ENCODE measurements at regions not wholly inside any gene's neighbourhood (a gene's known extent, or its start where the extent isn't known, plus 50 kb on each side); places are given as distances from the start of the nearest gene placed in this dataset.

DNA sequence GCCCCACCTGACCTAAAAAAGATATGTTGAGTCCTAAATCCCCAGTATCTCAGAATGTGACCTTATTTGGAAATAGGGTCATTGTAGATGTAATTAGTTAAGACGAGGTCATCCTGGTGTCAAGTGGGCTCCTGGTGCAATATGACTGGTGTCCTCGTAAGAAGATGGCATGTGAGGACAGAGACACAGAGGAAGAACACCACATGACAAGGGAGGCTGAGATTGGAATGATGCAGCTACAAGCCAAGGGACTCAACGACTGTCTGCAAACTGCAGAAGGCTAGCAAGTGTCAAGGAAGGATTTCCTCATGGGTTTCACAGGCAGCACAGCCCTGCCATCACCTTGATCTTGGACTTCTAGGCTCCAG is 100.4 kb upstream of the DAP start:
- no peak for TF ChIP-seq POLR2A (IDR thresholded peaks at IDR 0.05)
- TF ChIP-seq, protein P1, sequence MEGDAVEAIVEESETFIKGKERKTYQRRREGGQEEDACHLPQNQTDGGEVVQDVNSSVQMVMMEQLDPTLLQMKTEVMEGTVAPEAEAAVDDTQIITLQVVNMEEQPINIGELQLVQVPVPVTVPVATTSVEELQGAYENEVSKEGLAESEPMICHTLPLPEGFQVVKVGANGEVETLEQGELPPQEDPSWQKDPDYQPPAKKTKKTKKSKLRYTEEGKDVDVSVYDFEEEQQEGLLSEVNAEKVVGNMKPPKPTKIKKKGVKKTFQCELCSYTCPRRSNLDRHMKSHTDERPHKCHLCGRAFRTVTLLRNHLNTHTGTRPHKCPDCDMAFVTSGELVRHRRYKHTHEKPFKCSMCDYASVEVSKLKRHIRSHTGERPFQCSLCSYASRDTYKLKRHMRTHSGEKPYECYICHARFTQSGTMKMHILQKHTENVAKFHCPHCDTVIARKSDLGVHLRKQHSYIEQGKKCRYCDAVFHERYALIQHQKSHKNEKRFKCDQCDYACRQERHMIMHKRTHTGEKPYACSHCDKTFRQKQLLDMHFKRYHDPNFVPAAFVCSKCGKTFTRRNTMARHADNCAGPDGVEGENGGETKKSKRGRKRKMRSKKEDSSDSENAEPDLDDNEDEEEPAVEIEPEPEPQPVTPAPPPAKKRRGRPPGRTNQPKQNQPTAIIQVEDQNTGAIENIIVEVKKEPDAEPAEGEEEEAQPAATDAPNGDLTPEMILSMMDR (IDR thresholded peaks at IDR 0.05): no peak
- 79 to 93% methylated on average over 3 of the region's 3 CpGs for WGBS, 2 donors
- Histone ChIP-seq H3K9me3 (no peaks in the 10 kb centered on the region), H3K36me3 (ENCODE audit: low read depth, missing control alignments) (no peaks in the 10 kb centered on the region), H3K27ac (no peak overlapping the region), H3K4me1 (peaks cover 5% of the 10 kb centered on the region), H3K27me3 (no peaks in the 10 kb centered on the region), H3K4me3 (no peak overlapping the region)
- intact Hi-C loops (cut with DNase I; ENCODE audit: low total_unique reads): no loop called here
- no peak for DNase-seq

DNA sequence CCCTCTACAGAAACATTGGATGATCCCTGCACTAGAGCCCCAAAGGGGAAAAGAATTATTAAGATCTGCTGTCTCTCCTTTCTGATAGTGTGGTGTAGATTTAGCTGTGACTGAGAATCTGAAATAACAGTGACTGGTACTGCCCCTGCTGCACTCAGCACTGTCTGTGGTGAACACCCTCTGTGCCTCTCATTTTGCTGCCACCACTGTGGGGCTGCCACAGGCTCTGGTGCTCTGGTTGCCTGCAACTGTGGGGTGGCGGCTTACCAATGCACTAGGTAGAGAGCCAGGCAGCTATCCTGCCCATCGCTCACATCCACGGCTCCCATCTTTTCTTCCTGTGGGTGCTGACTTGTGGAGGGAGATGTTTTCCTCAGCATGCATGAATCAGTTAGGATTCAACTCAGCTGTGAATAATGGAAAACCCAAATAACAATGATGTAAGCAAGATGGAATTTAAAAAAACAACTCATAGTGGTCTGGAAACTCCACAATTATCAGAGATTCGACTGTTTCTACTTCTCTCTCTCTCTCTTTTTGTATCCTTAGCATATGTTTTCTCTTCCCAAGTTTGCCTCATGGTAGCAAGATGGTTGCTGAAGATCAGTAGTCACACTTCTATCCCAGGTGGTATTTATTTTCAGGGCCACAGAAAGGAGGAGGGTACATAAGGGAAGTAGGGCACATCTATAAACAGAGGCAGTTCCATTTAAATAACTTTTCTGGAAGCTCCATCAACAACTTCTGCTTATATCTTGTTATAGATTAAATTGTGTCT is 99.8 kb upstream of the DAP start:
- intact Hi-C loops (cut with DNase I; ENCODE audit: low total_unique reads): no loop called here
- H3K9me3 ChIP-seq: no peaks in the 10 kb centered on the region
- no peaks in the 10 kb centered on the region for H3K36me3 ChIP-seq (ENCODE audit: low read depth, missing control alignments)
- H3K27ac ChIP-seq: no peak overlapping the region
- H3K4me3 ChIP-seq: no peak overlapping the region
- 85 to 87% methylated on average over 4 of the region's 4 CpGs for WGBS, 2 donors
- no peaks in the 10 kb centered on the region for H3K27me3 ChIP-seq
- TF ChIP-seq POLR2A (IDR thresholded peaks at IDR 0.05): no peak
- TF ChIP-seq, protein P1 (IDR thresholded peaks at IDR 0.05): no peak
- peaks cover 5% of the 10 kb centered on the region for H3K4me1 ChIP-seq
- DNase-seq: no peak

GRCh38 chr5:10860196-10860543 is 99.1 kb upstream of the DAP start:
- no peak overlapping the region for H3K4me3 ChIP-seq
- H3K4me1 ChIP-seq: peaks cover 5% of the 10 kb centered on the region
- no peaks in the 10 kb centered on the region for H3K9me3 ChIP-seq
- H3K36me3 ChIP-seq (ENCODE audit: low read depth, missing control alignments): no peaks in the 10 kb centered on the region
- WGBS, 2 donors: 67 to 78% methylated on average over 9 of the region's 9 CpGs
- H3K27ac ChIP-seq: no peak overlapping the region
- H3K27me3 ChIP-seq: no peaks in the 10 kb centered on the region
- no peak for TF ChIP-seq POLR2A (IDR thresholded peaks at IDR 0.05)
- TF ChIP-seq, protein P1 (IDR thresholded peaks at IDR 0.05): no peak
- intact Hi-C loops (cut with DNase I; ENCODE audit: low total_unique reads): no loop called here
- DNase-seq: no peak

DNA sequence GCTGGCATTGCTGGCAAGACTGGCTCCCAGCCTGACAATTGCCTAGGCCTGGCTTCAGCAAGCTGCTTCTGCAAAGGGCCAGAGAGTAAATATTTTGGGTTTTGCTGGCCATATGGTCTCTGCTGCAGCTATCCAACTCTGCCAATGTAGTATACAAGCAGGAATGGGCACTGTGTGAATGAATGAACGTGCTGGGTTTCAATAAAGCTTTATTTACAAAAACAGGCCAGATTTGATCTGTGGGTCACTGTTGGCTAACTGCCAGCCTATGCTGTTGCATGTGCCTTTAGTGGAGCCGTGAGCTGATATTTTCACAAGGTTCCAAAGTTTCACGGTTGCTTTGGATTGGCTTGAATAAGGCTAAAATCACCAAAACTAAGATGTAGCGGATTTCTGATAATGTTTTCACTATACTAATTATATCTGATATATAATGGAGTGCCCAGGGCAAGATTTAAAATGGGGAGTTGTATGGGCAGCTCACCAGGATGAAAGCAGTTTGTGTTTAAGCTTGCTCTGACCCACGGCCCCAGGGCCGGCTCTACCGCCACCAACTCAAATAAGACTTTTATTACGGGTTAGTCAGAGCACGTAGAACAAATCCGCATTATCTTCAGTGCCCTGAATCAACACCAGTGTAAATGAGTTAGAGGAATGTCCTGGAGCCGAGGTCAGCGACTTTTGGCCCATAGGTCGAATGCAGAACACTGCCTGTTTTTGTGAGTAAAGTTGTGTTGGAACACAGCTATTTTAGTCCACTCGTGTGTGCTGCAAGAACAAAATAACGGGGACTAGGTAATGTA is 98.6 kb upstream of the DAP start:
- intact Hi-C loops (cut with DNase I; ENCODE audit: low total_unique reads): no loop called here
- Histone ChIP-seq H3K27me3 (no peaks in the 10 kb centered on the region), H3K27ac (no peak overlapping the region), H3K4me3 (no peak overlapping the region), H3K9me3 (no peaks in the 10 kb centered on the region), H3K4me1 (peaks cover 5% of the 10 kb centered on the region), H3K36me3 (ENCODE audit: low read depth, missing control alignments) (no peaks in the 10 kb centered on the region)
- no peak for DNase-seq
- TF ChIP-seq POLR2A (IDR thresholded peaks at IDR 0.05): no peak
- TF ChIP-seq, protein P1 (IDR thresholded peaks at IDR 0.05): no peak
- WGBS, 2 donors: 82 to 88% methylated on average over 15 of the region's 15 CpGs
